Osteocyte (in vitro differentiated cells): ENCODE measurements at regions not wholly inside any gene's neighbourhood (a gene's known extent, or its start where the extent isn't known, plus 50 kb on each side); places are given as distances from the start of the nearest gene placed in this dataset.

ENCODE experiments used
- DNase-seq: peaks from one replicate; pipeline ENCODE4 v3.0.0; 2021; ENCODE audit warnings: mixed read lengths; ENCODE audit not compliant: unreplicated experiment; ENCODE audit errors: extremely low spot score
- H3K27ac Mint-ChIP-seq: one replicate; pipeline ENCODE4 v1.8.0; 2021; ENCODE audit warnings: mild to moderate bottlenecking, mixed read lengths; ENCODE audit not compliant: unreplicated experiment
- H3K27me3 Mint-ChIP-seq: one replicate; pipeline ENCODE4 v1.8.0; 2021; ENCODE audit warnings: mixed read lengths; ENCODE audit not compliant: unreplicated experiment
- H3K36me3 Mint-ChIP-seq: one replicate; pipeline ENCODE4 v1.8.0; 2021; ENCODE audit warnings: mixed read lengths; ENCODE audit not compliant: unreplicated experiment
- H3K4me1 Mint-ChIP-seq: one replicate; pipeline ENCODE4 v1.8.0; 2021; ENCODE audit warnings: mixed read lengths; ENCODE audit not compliant: unreplicated experiment
- H3K4me3 Mint-ChIP-seq: one replicate; pipeline ENCODE4 v1.8.0; 2021; ENCODE audit warnings: mild to moderate bottlenecking, moderate library complexity, mixed read lengths; ENCODE audit not compliant: unreplicated experiment
- H3K9me3 Mint-ChIP-seq: one replicate; pipeline ENCODE4 v1.8.0; 2021; ENCODE audit warnings: mixed read lengths; ENCODE audit not compliant: unreplicated experiment
- TF ChIP-seq, protein P1 (sequence below): fragments of 200-600 bp; sonication (generic); IDR thresholded peaks from 2 replicates; pipeline ENCODE4 v1.5.0; 2021; ENCODE audit warnings: antibody characterized with exemption, mild to moderate bottlenecking, moderate library complexity

GRCh38 chr5:106312360-106312759, 1358.4 kb downstream of the EFNA5 start:
- Mint-ChIP-seq H3K27me3 (no peaks in the 10 kb centered on the region), H3K4me1 (peaks cover 7% of the 10 kb centered on the region), H3K27ac (no peak overlapping the region), H3K4me3 (no peak overlapping the region), H3K36me3 (no peaks in the 10 kb centered on the region), H3K9me3 (no peaks in the 10 kb centered on the region)
- TF ChIP-seq, protein P1, sequence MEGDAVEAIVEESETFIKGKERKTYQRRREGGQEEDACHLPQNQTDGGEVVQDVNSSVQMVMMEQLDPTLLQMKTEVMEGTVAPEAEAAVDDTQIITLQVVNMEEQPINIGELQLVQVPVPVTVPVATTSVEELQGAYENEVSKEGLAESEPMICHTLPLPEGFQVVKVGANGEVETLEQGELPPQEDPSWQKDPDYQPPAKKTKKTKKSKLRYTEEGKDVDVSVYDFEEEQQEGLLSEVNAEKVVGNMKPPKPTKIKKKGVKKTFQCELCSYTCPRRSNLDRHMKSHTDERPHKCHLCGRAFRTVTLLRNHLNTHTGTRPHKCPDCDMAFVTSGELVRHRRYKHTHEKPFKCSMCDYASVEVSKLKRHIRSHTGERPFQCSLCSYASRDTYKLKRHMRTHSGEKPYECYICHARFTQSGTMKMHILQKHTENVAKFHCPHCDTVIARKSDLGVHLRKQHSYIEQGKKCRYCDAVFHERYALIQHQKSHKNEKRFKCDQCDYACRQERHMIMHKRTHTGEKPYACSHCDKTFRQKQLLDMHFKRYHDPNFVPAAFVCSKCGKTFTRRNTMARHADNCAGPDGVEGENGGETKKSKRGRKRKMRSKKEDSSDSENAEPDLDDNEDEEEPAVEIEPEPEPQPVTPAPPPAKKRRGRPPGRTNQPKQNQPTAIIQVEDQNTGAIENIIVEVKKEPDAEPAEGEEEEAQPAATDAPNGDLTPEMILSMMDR: no peak
- DNase-seq: no peak

GRCh38 chr5:106311230-106311915, 1359.4 kb downstream of the EFNA5 start:
- H3K4me3 Mint-ChIP-seq: no peak overlapping the region
- TF ChIP-seq, protein P1: no peak
- H3K9me3 Mint-ChIP-seq: no peaks in the 10 kb centered on the region
- H3K27me3 Mint-ChIP-seq: no peaks in the 10 kb centered on the region
- no peaks in the 10 kb centered on the region for H3K36me3 Mint-ChIP-seq
- peaks cover 7% of the 10 kb centered on the region for H3K4me1 Mint-ChIP-seq
- no peak for DNase-seq
- H3K27ac Mint-ChIP-seq: no peak overlapping the region

DNA sequence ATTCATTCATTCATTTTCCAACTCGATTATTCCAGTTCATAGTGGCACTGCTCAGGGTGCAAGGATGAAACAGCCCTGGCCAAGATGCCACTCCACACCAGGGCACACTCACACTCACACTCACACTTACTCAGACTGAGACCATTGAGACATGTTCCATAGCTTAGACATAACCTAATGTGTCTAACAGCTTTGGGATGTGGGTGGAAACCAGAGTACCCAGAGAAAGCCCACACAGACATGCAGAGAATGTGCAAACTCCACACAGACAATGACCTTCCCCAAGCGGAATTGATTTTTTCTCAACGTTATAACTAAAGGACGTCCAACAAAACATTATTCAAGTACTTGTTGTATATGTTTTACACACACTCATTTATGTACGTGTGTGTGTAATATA, 1363.5 kb downstream of the EFNA5 start:
- no peak for DNase-seq
- Mint-ChIP-seq H3K4me3 (no peak overlapping the region), H3K27me3 (no peaks in the 10 kb centered on the region), H3K4me1 (peaks cover 14% of the 10 kb centered on the region), H3K9me3 (no peaks in the 10 kb centered on the region), H3K36me3 (no peaks in the 10 kb centered on the region), H3K27ac (no peak overlapping the region)
- TF ChIP-seq, protein P1: no peak

GRCh38 chr5:106306313-106307028, 1364.3 kb downstream of the EFNA5 start:
- Mint-ChIP-seq H3K9me3 (no peaks in the 10 kb centered on the region), H3K27ac (no peak overlapping the region), H3K4me1 (peaks cover 14% of the 10 kb centered on the region), H3K4me3 (no peak overlapping the region), H3K36me3 (no peaks in the 10 kb centered on the region), H3K27me3 (no peaks in the 10 kb centered on the region)
- TF ChIP-seq, protein P1: no peak
- DNase-seq: no peak

GRCh38 chr5:106303911-106304310, 1366.8 kb downstream of the EFNA5 start:
- Mint-ChIP-seq H3K4me1 (peaks cover 7% of the 10 kb centered on the region), H3K27me3 (no peaks in the 10 kb centered on the region), H3K9me3 (no peaks in the 10 kb centered on the region), H3K36me3 (no peaks in the 10 kb centered on the region), H3K4me3 (no peak overlapping the region), H3K27ac (no peak overlapping the region)
- TF ChIP-seq, protein P1: no peak
- no peak for DNase-seq
